IMR-90 (cell line): ENCODE measurements at regions not wholly inside any gene's neighbourhood (a gene's known extent, or its start where the extent isn't known, plus 50 kb on each side); places are given as distances from the start of the nearest gene placed in this dataset.

Experiments used
- CEBPB ChIP-seq: IDR thresholded peaks from 2 replicates; pipeline ENCODE4 v1.6.1; 2012; ENCODE audit warnings: low read depth, low read length, improper control_type of control experiment
- CTCF ChIP-seq: conservative IDR thresholded peaks from 2 replicates; pipeline ENCODE4 v1.5.1; 2012; ENCODE audit warnings: mild to moderate bottlenecking, low read depth, low read length, improper control_type of control experiment
- POLR2A ChIP-seq: IDR thresholded peaks from 2 replicates; pipeline ENCODE4 v1.6.1; 2012; ENCODE audit warnings: mild to moderate bottlenecking, low read depth, low read length

- TF ChIP-seq CEBPB = no peak
- no peak for TF ChIP-seq POLR2A
- TF ChIP-seq CTCF = no peak
Measured at GRCh38 chr1:233520261-233521191, 93.4 kb upstream of the KCNK1 start.
